PFSK-1 (cell line): ENCODE measurements at regions not wholly inside any gene's neighbourhood (a gene's known extent, or its start where the extent isn't known, plus 50 kb on each side); places are given as distances from the start of the nearest gene placed in this dataset.

ENCODE experiments used
- FOXP2 ChIP-seq: optimal IDR thresholded peaks from 2 replicates; pipeline ENCODE3; 2011; ENCODE audit warnings: borderline replicate concordance, control low read depth, inconsistent platforms; ENCODE audit not compliant: insufficient read depth; ENCODE audit errors: extremely low read length, extremely low read depth
- POLR2AphosphoS5 ChIP-seq: IDR thresholded peaks from 2 replicates; pipeline ENCODE4 v1.6.1; 2012; ENCODE audit warnings: low read depth, mild to moderate bottlenecking, control low read depth, low read length, moderate library complexity
- REST ChIP-seq, 2 experiments: IDR thresholded peaks; 2 replicates each; pipeline versions ENCODE4 v1.6.1 to v1.8.0; 2011 to 2012; ENCODE audit warnings: low read depth in 2 of 2, low read length in 2 of 2, control low read depth in 1 of 2, inconsistent platforms in 1 of 2, mild to moderate bottlenecking in 1 of 2, moderate library complexity in 1 of 2; ENCODE audit not compliant: insufficient read depth in 1 of 2
- SIN3A ChIP-seq: IDR thresholded peaks from 2 replicates; pipeline ENCODE4 v1.6.1; 2012; ENCODE audit warnings: mild to moderate bottlenecking, low read length, moderate library complexity, borderline replicate concordance; ENCODE audit not compliant: insufficient read depth
- TAF1 ChIP-seq: IDR thresholded peaks from 2 replicates; pipeline ENCODE4 v1.6.1; 2012; ENCODE audit warnings: low read length, control low read depth, borderline replicate concordance; ENCODE audit not compliant: insufficient read depth

GRCh38 chr1:95622609-95623008 is 388.6 kb downstream of the RWDD3 start:
- no peak for TF ChIP-seq FOXP2
- no peak for TF ChIP-seq SIN3A
- TF ChIP-seq REST (IDR thresholded peaks at IDR 0.05; ENCODE audit: insufficient read depth in 1 of 2, low read depth in 2 of 2, low read length in 2 of 2): no peak
- no peak for TF ChIP-seq TAF1
- TF ChIP-seq POLR2AphosphoS5: no peak

GRCh38 chr1:95625224-95625623 is 391.2 kb downstream of the RWDD3 start:
- no peak for TF ChIP-seq FOXP2
- no peak for TF ChIP-seq POLR2AphosphoS5
- no peak for TF ChIP-seq SIN3A
- TF ChIP-seq REST (IDR thresholded peaks at IDR 0.05; ENCODE audit: insufficient read depth in 1 of 2, low read depth in 2 of 2, low read length in 2 of 2): no peak
- no peak for TF ChIP-seq TAF1

- TF ChIP-seq SIN3A: no peak
- no peak for TF ChIP-seq REST (IDR thresholded peaks at IDR 0.05; ENCODE audit: insufficient read depth in 1 of 2, low read depth in 2 of 2, low read length in 2 of 2)
- no peak for TF ChIP-seq TAF1
- TF ChIP-seq POLR2AphosphoS5: no peak
- TF ChIP-seq FOXP2: no peak
Observed at GRCh38 chr1:95627244-95627643, 393.2 kb downstream of the RWDD3 start.

GRCh38 chr1:95631695-95632094 is 397.7 kb downstream of the RWDD3 start:
- TF ChIP-seq TAF1 (no peak), FOXP2 (no peak), POLR2AphosphoS5 (no peak), REST (IDR thresholded peaks at IDR 0.05; ENCODE audit: insufficient read depth in 1 of 2, low read depth in 2 of 2, low read length in 2 of 2) (no peak), SIN3A (no peak)

- no peak for TF ChIP-seq SIN3A
- TF ChIP-seq REST (IDR thresholded peaks at IDR 0.05; ENCODE audit: insufficient read depth in 1 of 2, low read depth in 2 of 2, low read length in 2 of 2): no peak
- no peak for TF ChIP-seq FOXP2
- no peak for TF ChIP-seq POLR2AphosphoS5
- no peak for TF ChIP-seq TAF1
Observed at GRCh38 chr1:95635811-95636210, 401.8 kb downstream of the RWDD3 start.
